Gastroesophageal sphincter (tissue), 3 donors: ENCODE measurements at regions not wholly inside any gene's neighbourhood (a gene's known extent, or its start where the extent isn't known, plus 50 kb on each side); places are given as distances from the start of the nearest gene placed in this dataset.

Experiments used
- EP300 ChIP-seq: sonication (generic); formaldehyde crosslinking; IDR thresholded peaks from one replicate; pipeline ENCODE4 v1.6.1; 2017; ENCODE audit warnings: antibody characterized with exemption, mild to moderate bottlenecking
- POLR2AphosphoS5 ChIP-seq: sonication (generic); formaldehyde crosslinking; IDR thresholded peaks from one replicate; pipeline ENCODE4 v1.6.1; 2017; ENCODE audit warnings: antibody characterized with exemption
- TF ChIP-seq, protein P1 (sequence below), 4 experiments: fragments of 200-600 bp in 2 of 4; fragments of 450-650 bp in 2 of 4; sonication (generic) in 1 of 4; IDR thresholded peaks; one replicate each; pipeline ENCODE4 v1.5.1; 2017 to 2019; ENCODE audit warnings: antibody characterized with exemption in 4 of 4, mild to moderate bottlenecking in 2 of 4, moderate library complexity in 2 of 4

GRCh38 chr2:60046529-60046928 is 506.9 kb downstream of the BCL11A start:
- TF ChIP-seq POLR2AphosphoS5, result no peak
- TF ChIP-seq EP300, result no peak
- TF ChIP-seq, protein P1, sequence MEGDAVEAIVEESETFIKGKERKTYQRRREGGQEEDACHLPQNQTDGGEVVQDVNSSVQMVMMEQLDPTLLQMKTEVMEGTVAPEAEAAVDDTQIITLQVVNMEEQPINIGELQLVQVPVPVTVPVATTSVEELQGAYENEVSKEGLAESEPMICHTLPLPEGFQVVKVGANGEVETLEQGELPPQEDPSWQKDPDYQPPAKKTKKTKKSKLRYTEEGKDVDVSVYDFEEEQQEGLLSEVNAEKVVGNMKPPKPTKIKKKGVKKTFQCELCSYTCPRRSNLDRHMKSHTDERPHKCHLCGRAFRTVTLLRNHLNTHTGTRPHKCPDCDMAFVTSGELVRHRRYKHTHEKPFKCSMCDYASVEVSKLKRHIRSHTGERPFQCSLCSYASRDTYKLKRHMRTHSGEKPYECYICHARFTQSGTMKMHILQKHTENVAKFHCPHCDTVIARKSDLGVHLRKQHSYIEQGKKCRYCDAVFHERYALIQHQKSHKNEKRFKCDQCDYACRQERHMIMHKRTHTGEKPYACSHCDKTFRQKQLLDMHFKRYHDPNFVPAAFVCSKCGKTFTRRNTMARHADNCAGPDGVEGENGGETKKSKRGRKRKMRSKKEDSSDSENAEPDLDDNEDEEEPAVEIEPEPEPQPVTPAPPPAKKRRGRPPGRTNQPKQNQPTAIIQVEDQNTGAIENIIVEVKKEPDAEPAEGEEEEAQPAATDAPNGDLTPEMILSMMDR (IDR thresholded peaks at IDR 0.05), result no peak
